Endothelial cell of umbilical vein (primary cell): ENCODE measurements at regions not wholly inside any gene's neighbourhood (a gene's known extent, or its start where the extent isn't known, plus 50 kb on each side); places are given as distances from the start of the nearest gene placed in this dataset.

Experiments
- BruUV-seq: library from RNA; stranded (reverse); fragments of 400-500 nt; replicated peaks from 2 replicates; lab custom pipeline; 2021; lab: Mats Ljungman, UMichigan
- CTCF ChIA-PET: fragments of 300-600, 350-600 bp; sonication (Branson Sonifier 250); formaldehyde crosslinking; loops from one replicate; lab custom pipeline; 2021; ENCODE audit warnings: antibody characterized with exemption, inconsistent platforms; lab: Charles Lee
- POLR2A ChIA-PET: fragments of 300-600, 350-600 bp; sonication (Branson Sonifier 250); formaldehyde crosslinking; loops from one replicate; lab custom pipeline; 2021; ENCODE audit warnings: antibody characterized with exemption, inconsistent platforms; lab: Charles Lee
- DNase-seq: peaks from one replicate; pipeline ENCODE4 v3.0.0-alpha.2; 2011; ENCODE audit warnings: low read depth, low spot score
- FAIRE-seq: peaks from 2 replicates; lab custom pipeline; 2011; peaks lifted over from hg19 to GRCh38; lab: Jason Lieb, UNC
- H2AFZ ChIP-seq: 2 replicates; pipeline ENCODE4 v1.6.0; 2012; ENCODE audit warnings: low read depth, low read length, control low read depth, inconsistent platforms
- H3K27ac ChIP-seq: 2 replicates; pipeline ENCODE4 v1.5.1; 2011; ENCODE audit warnings: low read depth, mild to moderate bottlenecking, control low read depth, low read length, moderate library complexity; ENCODE audit not compliant: insufficient read depth
- H3K27me3 ChIP-seq, 2 experiments: 2 replicates each; pipeline versions ENCODE4 v1.6.0 to v1.6.1; 2011; ENCODE audit warnings: low read length in 2 of 2, mixed read lengths in 1 of 2; ENCODE audit not compliant: control insufficient read depth in 2 of 2, insufficient read depth in 2 of 2
- H3K36me3 ChIP-seq, 2 experiments: 2 replicates in 1 of 2; 3 replicates in 1 of 2; pipeline ENCODE4 v1.5.1; 2011; ENCODE audit warnings: low read length in 2 of 2, mild to moderate bottlenecking in 1 of 2, moderate library complexity in 1 of 2; ENCODE audit not compliant: control insufficient read depth in 2 of 2, insufficient read depth in 2 of 2; ENCODE audit errors: extremely low read depth in 1 of 2
- H3K4me1 ChIP-seq: 3 replicates; pipeline ENCODE4 v1.5.1; 2011; ENCODE audit warnings: mild to moderate bottlenecking, low read length; ENCODE audit not compliant: control insufficient read depth, insufficient read depth; ENCODE audit errors: extremely low read depth
- H3K4me2 ChIP-seq: 2 replicates; pipeline ENCODE4 v1.6.1; 2011; ENCODE audit warnings: low read length, control low read depth, mixed read lengths; ENCODE audit not compliant: insufficient read depth
- H3K4me3 ChIP-seq, 3 experiments: fragments of 200-600 bp in 1 of 3; sonication (generic), shearing (Covaris generic) in 1 of 3; replicated peaks in 1 of 3; 2 replicates each; pipeline ENCODE4 v1.5.1; 2011 to 2016; ENCODE audit warnings: control low read depth in 3 of 3, low read length in 3 of 3, mild to moderate bottlenecking in 2 of 3, inconsistent platforms in 1 of 3, low read depth in 1 of 3, moderate library complexity in 1 of 3; ENCODE audit not compliant: insufficient read depth in 1 of 3
- H3K79me2 ChIP-seq: 2 replicates; pipeline ENCODE4 v1.6.0; 2012; ENCODE audit warnings: low read length, inconsistent platforms; ENCODE audit not compliant: control insufficient read depth, insufficient read depth
- H3K9ac ChIP-seq: replicated peaks from 2 replicates; pipeline ENCODE3; 2011; ENCODE audit warnings: low read length, control low read depth; ENCODE audit not compliant: insufficient read depth; ENCODE audit errors: extremely low read depth
- H3K9me1 ChIP-seq: replicated peaks from 3 replicates; pipeline ENCODE4 v1.6.0; 2011; ENCODE audit warnings: mild to moderate bottlenecking, low read length; ENCODE audit not compliant: control insufficient read depth, insufficient read depth; ENCODE audit errors: extremely low read depth
- H3K9me3 ChIP-seq: replicated peaks from 2 replicates; pipeline ENCODE4 v1.5.1; 2012; ENCODE audit warnings: low read length, inconsistent platforms; ENCODE audit not compliant: control insufficient read depth, insufficient read depth
- H4K20me1 ChIP-seq: replicated peaks from 2 replicates; pipeline ENCODE3; 2011; ENCODE audit warnings: mild to moderate bottlenecking, low read length; ENCODE audit not compliant: control insufficient read depth, insufficient read depth; ENCODE audit errors: extremely low read depth
- CTCF ChIP-seq, 2 donors: IDR thresholded peaks; 1 replicate in 1 of 2; 2 replicates in 1 of 2; pipeline ENCODE4 v1.5.1; 2011; ENCODE audit warnings: low read length in 2 of 2, mild to moderate bottlenecking in 2 of 2, moderate library complexity in 2 of 2, control low read depth in 1 of 2, inconsistent platforms in 1 of 2, low read depth in 1 of 2; ENCODE audit not compliant: insufficient read depth in 1 of 2; ENCODE audit errors: extremely low read depth in 1 of 2
- EZH2 ChIP-seq: IDR thresholded peaks from 2 replicates; pipeline ENCODE4 v1.6.1; 2012; ENCODE audit warnings: borderline replicate concordance, low read depth, mild to moderate bottlenecking, moderate library complexity, low read length, inconsistent platforms; ENCODE audit not compliant: severe bottlenecking
- FOS ChIP-seq: IDR thresholded peaks from 2 replicates; pipeline ENCODE4 v1.6.1; 2011; ENCODE audit warnings: mild to moderate bottlenecking, low read length, moderate library complexity, borderline replicate concordance; ENCODE audit not compliant: insufficient read depth
- GATA2 ChIP-seq: IDR thresholded peaks from 2 replicates; pipeline ENCODE4 v1.7.0; 2011; ENCODE audit warnings: low read depth, mild to moderate bottlenecking, moderate library complexity, mixed read lengths, low read length; ENCODE audit not compliant: insufficient read length, insufficient read depth
- JUN ChIP-seq: IDR thresholded peaks from 2 replicates; pipeline ENCODE4 v1.6.1; 2011; ENCODE audit warnings: borderline replicate concordance, low read depth; ENCODE audit not compliant: insufficient read length, insufficient read depth
- MYC ChIP-seq: IDR thresholded peaks from one replicate; pipeline ENCODE4 v1.6.1; 2011; ENCODE audit warnings: mild to moderate bottlenecking, low read depth, low read length
- POLR2A ChIP-seq: IDR thresholded peaks from 2 replicates; pipeline ENCODE4 v1.6.1; 2012; ENCODE audit warnings: low read depth, mild to moderate bottlenecking, control low read depth, low read length
- POLR2AphosphoS5 ChIP-seq: IDR thresholded peaks from 2 replicates; pipeline ENCODE4 v1.6.1; 2012; ENCODE audit warnings: low read depth, mild to moderate bottlenecking, control low read depth, low read length, moderate library complexity; ENCODE audit not compliant: insufficient read depth
- dilution Hi-C: fragments of 300-500 bp; cut with MboI; formaldehyde crosslinking; loops from one replicate; pipeline ENCODE4 v1.15.0; 2019; ENCODE audit warnings: low sequenced_read_pairs; ENCODE audit not compliant: extremely low pct_ligation_motif_present
- intact Hi-C: fragments of 100-400 bp; cut with micrococcal nuclease; formaldehyde crosslinking; loops from one replicate; pipeline ENCODE4 v1.10.0; 2022
- TF ChIP-seq, protein P1 (sequence below): IDR thresholded peaks from 2 replicates; pipeline ENCODE4 v1.6.1; 2011; ENCODE audit not compliant: insufficient read depth, insufficient read length

DNA sequence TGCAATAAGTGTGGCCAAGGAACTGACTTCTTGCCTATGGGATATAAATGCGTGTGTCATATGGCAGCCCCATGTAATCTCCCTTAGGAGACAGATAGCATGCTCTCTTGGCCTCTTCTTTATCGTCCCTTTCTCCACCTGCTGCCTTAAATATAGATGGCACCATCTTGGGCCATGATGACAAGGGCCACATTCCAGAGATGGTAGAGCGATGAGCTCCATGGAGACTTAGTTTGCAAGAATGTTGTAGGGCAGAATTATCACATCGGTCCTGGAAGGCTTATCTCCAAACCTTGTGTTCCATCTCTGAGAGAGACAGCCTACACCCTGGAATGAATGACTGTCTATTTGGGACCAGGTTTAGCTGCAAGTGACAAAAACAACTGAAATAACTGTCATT, 536.7 kb downstream of the TNS1 start:
- dilution Hi-C loops: no loop called here
- intact Hi-C loops: no loop called here
- ChIA-PET POLR2A (no interaction called here), CTCF (no interaction called here)
- no peak for TF ChIP-seq GATA2
- no peak for TF ChIP-seq JUN
- TF ChIP-seq CTCF (IDR thresholded peaks at IDR 0.05; ENCODE audit: extremely low read depth in 1 of 2, insufficient read depth in 1 of 2, low read depth in 1 of 2, low read length in 2 of 2): no peak
- TF ChIP-seq POLR2AphosphoS5: no peak
- TF ChIP-seq EZH2: no peak
- TF ChIP-seq FOS: no peak
- no peak for TF ChIP-seq POLR2A
- TF ChIP-seq, protein P1, sequence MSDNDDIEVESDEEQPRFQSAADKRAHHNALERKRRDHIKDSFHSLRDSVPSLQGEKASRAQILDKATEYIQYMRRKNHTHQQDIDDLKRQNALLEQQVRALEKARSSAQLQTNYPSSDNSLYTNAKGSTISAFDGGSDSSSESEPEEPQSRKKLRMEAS: no peak
- TF ChIP-seq MYC: no peak
- H3K9ac ChIP-seq: no peak overlapping the region
- H4K20me1 ChIP-seq: no peaks in the 10 kb centered on the region
- H3K79me2 ChIP-seq: no peaks in the 10 kb centered on the region
- H3K27ac ChIP-seq: no peak overlapping the region
- BruUV-seq: no TSS peak
- FAIRE-seq (no peak), DNase-seq (no peak)
- H3K36me3 ChIP-seq: no peaks in the 10 kb centered on the region
- no peaks in the 10 kb centered on the region for H3K9me3 ChIP-seq
- no peaks in the 10 kb centered on the region for H3K4me1 ChIP-seq
- H2AFZ ChIP-seq: no peak overlapping the region
- no peak overlapping the region for H3K4me3 ChIP-seq
- no peaks in the 10 kb centered on the region for H3K27me3 ChIP-seq
- no peaks in the 10 kb centered on the region for H3K9me1 ChIP-seq
- no peak overlapping the region for H3K4me2 ChIP-seq
